GM12878 (cell line): ENCODE measurements at regions not wholly inside any gene's neighbourhood (a gene's known extent, or its start where the extent isn't known, plus 50 kb on each side); places are given as distances from the start of the nearest gene placed in this dataset.

Source experiments
- ATAC-seq: fragments of 200-7000 bp; cut with Tn5 transposase; 3 replicates; pipeline ENCODE4 v1.9.1; 2020; ENCODE audit warnings: mild to moderate bottlenecking, moderate library complexity
- BruUV-seq: library from RNA; stranded (reverse); fragments of 400-500 nt; replicated peaks from 2 replicates; lab custom pipeline; 2021; lab: Mats Ljungman, UMichigan
- CTCF ChIA-PET: fragments of 300-600 bp; sonication (Branson Sonifier 250); formaldehyde crosslinking; extraction: SDS; loops from one replicate; lab custom pipeline; 2021; ENCODE audit warnings: inconsistent platforms; lab: Yijun Ruan, JAX
- POLR2A ChIA-PET: fragments of 350-600 bp; formaldehyde crosslinking; extraction: SDS; loops from one replicate; lab custom pipeline; 2021; ENCODE audit warnings: inconsistent platforms; lab: Charles Lee
- RAD21 ChIA-PET: fragments of 300-600 bp; sonication (Branson Sonifier 250); formaldehyde crosslinking; loops from one replicate; lab custom pipeline; 2023; ENCODE audit warnings: antibody characterized with exemption; ENCODE audit not compliant: unreplicated experiment; lab: Charles Lee
- SMC1A ChIA-PET: fragments of 300-600 bp; sonication (Branson Sonifier 250); formaldehyde crosslinking; loops from one replicate; lab custom pipeline; 2023; ENCODE audit not compliant: unreplicated experiment, uncharacterized antibody; lab: Charles Lee
- DNase-seq: peaks from one replicate; pipeline ENCODE4 v3.0.0-alpha.2; 2011; ENCODE audit warnings: low read depth, low spot score
- FAIRE-seq: peaks from 3 replicates; lab custom pipeline; 2011; peaks lifted over from hg19 to GRCh38; lab: Jason Lieb, UNC
- H2AFZ ChIP-seq: 2 replicates; pipeline ENCODE4 v1.6.0; 2011; ENCODE audit warnings: low read depth, low read length, control low read depth; ENCODE audit not compliant: control insufficient read depth
- H3K27ac ChIP-seq: 2 replicates; pipeline ENCODE4 v1.5.1; 2011; ENCODE audit warnings: control low read depth; ENCODE audit not compliant: control insufficient read depth, insufficient read depth
- H3K27me3 ChIP-seq, 2 experiments: replicated peaks in 1 of 2; 2 replicates each; pipeline versions ENCODE4 v1.6.0 to v1.6.1; 2011; ENCODE audit warnings: low read length in 1 of 2; ENCODE audit not compliant: control insufficient read depth in 2 of 2, insufficient read depth in 2 of 2
- H3K36me3 ChIP-seq, 2 experiments: 2 replicates each; pipeline ENCODE4 v1.5.1; 2011; ENCODE audit warnings: low read length in 1 of 2; ENCODE audit not compliant: control insufficient read depth in 2 of 2, insufficient read depth in 2 of 2
- H3K4me1 ChIP-seq: 2 replicates; pipeline ENCODE4 v1.6.1; 2011; ENCODE audit warnings: mild to moderate bottlenecking, low read length, moderate library complexity, mixed read lengths; ENCODE audit not compliant: control insufficient read depth, insufficient read depth
- H3K4me2 ChIP-seq: 2 replicates; pipeline ENCODE4 v1.6.0; 2011; ENCODE audit warnings: control low read depth; ENCODE audit not compliant: control insufficient read depth, insufficient read depth
- H3K4me3 ChIP-seq: fragments of 200-600 bp; sonication (generic); 2 replicates; pipeline ENCODE4 v1.5.1; 2016
- H3K79me2 ChIP-seq: 2 replicates; pipeline ENCODE4 v1.6.0; 2011; ENCODE audit warnings: low read length; ENCODE audit not compliant: control insufficient read depth, insufficient read depth
- H3K9ac ChIP-seq: 2 replicates; pipeline ENCODE4 v1.8.0; 2011; ENCODE audit warnings: low read length, control low read depth, mixed read lengths; ENCODE audit not compliant: control insufficient read depth, insufficient read depth
- H3K9me3 ChIP-seq: replicated peaks from 3 replicates; pipeline ENCODE4 v1.5.1; 2011; ENCODE audit warnings: mild to moderate bottlenecking, low read length; ENCODE audit not compliant: control insufficient read depth, insufficient read depth
- H4K20me1 ChIP-seq: 2 replicates; pipeline ENCODE4 v1.6.0; 2011; ENCODE audit not compliant: control insufficient read depth, insufficient read depth
- BCL3 ChIP-seq: IDR thresholded peaks from 2 replicates; pipeline ENCODE4 v1.6.1; 2011; ENCODE audit warnings: borderline replicate concordance, low read depth, mild to moderate bottlenecking, moderate library complexity, low read length; ENCODE audit not compliant: insufficient read depth, poor library complexity, severe bottlenecking
- FOXK2 ChIP-seq: fragments of 450-650 bp; IDR thresholded peaks from 2 replicates; pipeline ENCODE4 v1.6.1; 2017; ENCODE audit warnings: mild to moderate bottlenecking, moderate library complexity
- JUNB ChIP-seq: IDR thresholded peaks from 2 replicates; pipeline ENCODE4 v1.6.1; 2016; ENCODE audit warnings: antibody characterized with exemption, mild to moderate bottlenecking
- JUND ChIP-seq: IDR thresholded peaks from 2 replicates; pipeline ENCODE4 v1.6.1; 2012; ENCODE audit warnings: low read depth, mild to moderate bottlenecking, low read length, improper control_type of control experiment, moderate library complexity
- KAT2A ChIP-seq: conservative IDR thresholded peaks from 2 replicates; pipeline ENCODE4 v1.6.1; 2011; ENCODE audit warnings: low read depth, low read length; ENCODE audit not compliant: control insufficient read depth
- NFXL1 ChIP-seq: fragments of 450-650 bp; IDR thresholded peaks from 2 replicates; pipeline ENCODE4 v1.6.1; 2017; ENCODE audit warnings: antibody characterized with exemption, mild to moderate bottlenecking, borderline replicate concordance
- POLR2AphosphoS5 ChIP-seq: IDR thresholded peaks from 2 replicates; pipeline ENCODE4 v1.6.1; 2011; ENCODE audit warnings: mild to moderate bottlenecking, low read length, inconsistent platforms
- RAD21 ChIP-seq: IDR thresholded peaks from 2 replicates; pipeline ENCODE4 v1.6.1; 2011; ENCODE audit warnings: mild to moderate bottlenecking, low read depth, low read length, moderate library complexity; ENCODE audit not compliant: insufficient read depth
- SKIL ChIP-seq: fragments of 450-650 bp; IDR thresholded peaks from 2 replicates; pipeline ENCODE4 v1.6.1; 2017; ENCODE audit warnings: mild to moderate bottlenecking, low read depth, inconsistent platforms; ENCODE audit not compliant: poor library complexity, severe bottlenecking
- SUZ12 ChIP-seq: fragments of 200-600 bp; sonication (generic); IDR thresholded peaks from one replicate; pipeline ENCODE4 v1.6.1; 2018; ENCODE audit warnings: antibody characterized with exemption, mild to moderate bottlenecking; ENCODE audit not compliant: unreplicated experiment
- WGBS: methylation state at CpG from one replicate; pipeline ENCODE4 v1.1.6; 2016; ENCODE audit warnings: low lambda C conversion rate; ENCODE audit not compliant: insufficient replicate concordance, insufficient coverage; ENCODE audit errors: missing lambda C conversion rate; 5-methylcytosine and 5-hydroxymethylcytosine counted together
- in situ Hi-C: fragments of 300-500 bp; cut with MboI; formaldehyde crosslinking; loops from 9 replicates; pipeline ENCODE4 v1.14.3; 2018; ENCODE audit warnings: mixed read lengths
- intact Hi-C: fragments of 100-400 bp; cut with micrococcal nuclease; formaldehyde crosslinking; loops from one replicate; pipeline ENCODE4 v1.14.2; 2022; ENCODE audit not compliant: unreplicated experiment

- ChIA-PET POLR2A (no interaction called here), SMC1A (no interaction called here), RAD21 (no interaction called here), CTCF (no interaction called here)
- ATAC-seq (no peak), DNase-seq (no peak), FAIRE-seq (no peak)
- in situ Hi-C loops = no loop called here
- WGBS = 6% methylated on average over 1 of the region's 1 CpG
- no peaks in the 10 kb centered on the region for H3K4me1 ChIP-seq
- no peak overlapping the region for H3K27ac ChIP-seq
- H3K9me3 ChIP-seq = no peaks in the 10 kb centered on the region; the same call in 2 of the 3 replicates
- H3K36me3 ChIP-seq = no peaks in the 10 kb centered on the region
- peaks cover 3% of the 10 kb centered on the region in 2 experiments; a peak in 2 of 4 replicates for H3K27me3 ChIP-seq
- H3K79me2 ChIP-seq = no peaks in the 10 kb centered on the region
- H3K4me2 ChIP-seq = no peak overlapping the region
- H4K20me1 ChIP-seq = no peaks in the 10 kb centered on the region; the same call in 1 of the 2 replicates
- TF ChIP-seq KAT2A (no peak), BCL3 (no peak), POLR2AphosphoS5 (no peak), SUZ12 (no peak), FOXK2 (no peak), RAD21 (no peak), NFXL1 (no peak), JUND (no peak), JUNB (no peak), SKIL (no peak)
- intact Hi-C loops = no loop called here
- H2AFZ ChIP-seq = no peak overlapping the region
- BruUV-seq = no TSS peak
- no peak overlapping the region for H3K4me3 ChIP-seq
- no peak overlapping the region for H3K9ac ChIP-seq
These were observed 60.1 kb upstream of the PHF21A start for GRCh38 chr11:46181387-46181786.
